Gastroesophageal sphincter (tissue), 4 donors: ENCODE measurements at regions not wholly inside any gene's neighbourhood (a gene's known extent, or its start where the extent isn't known, plus 50 kb on each side); places are given as distances from the start of the nearest gene placed in this dataset.

Experiments
- ATAC-seq: fragments of 150-250 bp; one replicate; pipeline ENCODE4 v1.9.1; 2016; ENCODE audit warnings: mild to moderate bottlenecking, moderate library complexity
- H3K27ac ChIP-seq, 4 donors: fragments of 200-600 bp; sonication (generic) in 3 of 4; 1 replicate in 3 of 4; 2 replicates in 1 of 4; pipeline ENCODE4 v1.5.1; 2016 to 2019
- H3K27me3 ChIP-seq: fragments of 200-600 bp; sonication (generic); one replicate; pipeline ENCODE4 v1.5.1; 2019
- H3K36me3 ChIP-seq, 2 donors: fragments of 200-600 bp; sonication (generic); one replicate each; pipeline ENCODE4 v1.5.1; 2019; ENCODE audit warnings: control low read depth in 1 of 2
- H3K4me1 ChIP-seq, 3 donors: fragments of 200-600 bp; sonication (generic); 1 replicate in 2 of 3; 2 replicates in 1 of 3; pipeline ENCODE4 v1.5.1; 2016 to 2019; ENCODE audit warnings: control low read depth in 2 of 3
- H3K4me3 ChIP-seq, 2 donors: fragments of 200-600 bp; sonication (generic); one replicate each; pipeline ENCODE4 v1.5.1; 2019; ENCODE audit warnings: mild to moderate bottlenecking in 1 of 2, moderate library complexity in 1 of 2
- H3K9me3 ChIP-seq, 3 donors: fragments of 200-600 bp; sonication (generic); one replicate each; pipeline ENCODE4 v1.5.1; 2017 to 2019; ENCODE audit warnings: control low read depth in 2 of 3
- EP300 ChIP-seq: sonication (generic); formaldehyde crosslinking; IDR thresholded peaks from one replicate; pipeline ENCODE4 v1.6.1; 2017; ENCODE audit warnings: antibody characterized with exemption, mild to moderate bottlenecking
- POLR2A ChIP-seq, 2 donors: fragments of 450-650 bp; IDR thresholded peaks; one replicate each; pipeline ENCODE4 v1.6.1; 2017; ENCODE audit warnings: antibody characterized with exemption in 2 of 2, mild to moderate bottlenecking in 2 of 2, moderate library complexity in 1 of 2
- POLR2AphosphoS5 ChIP-seq: sonication (generic); formaldehyde crosslinking; IDR thresholded peaks from one replicate; pipeline ENCODE4 v1.6.1; 2017; ENCODE audit warnings: antibody characterized with exemption
- WGBS, 2 donors: methylation state at CpG; one replicate each; pipeline ENCODE4 v1.1.5; 2018; ENCODE audit warnings: low coverage in 1 of 2; 5-methylcytosine and 5-hydroxymethylcytosine counted together
- TF ChIP-seq, protein P1 (sequence below), 4 experiments: fragments of 200-600 bp in 2 of 4; fragments of 450-650 bp in 2 of 4; sonication (generic) in 1 of 4; IDR thresholded peaks; one replicate each; pipeline ENCODE4 v1.5.1; 2017 to 2019; ENCODE audit warnings: antibody characterized with exemption in 4 of 4, mild to moderate bottlenecking in 2 of 4, moderate library complexity in 2 of 4

DNA sequence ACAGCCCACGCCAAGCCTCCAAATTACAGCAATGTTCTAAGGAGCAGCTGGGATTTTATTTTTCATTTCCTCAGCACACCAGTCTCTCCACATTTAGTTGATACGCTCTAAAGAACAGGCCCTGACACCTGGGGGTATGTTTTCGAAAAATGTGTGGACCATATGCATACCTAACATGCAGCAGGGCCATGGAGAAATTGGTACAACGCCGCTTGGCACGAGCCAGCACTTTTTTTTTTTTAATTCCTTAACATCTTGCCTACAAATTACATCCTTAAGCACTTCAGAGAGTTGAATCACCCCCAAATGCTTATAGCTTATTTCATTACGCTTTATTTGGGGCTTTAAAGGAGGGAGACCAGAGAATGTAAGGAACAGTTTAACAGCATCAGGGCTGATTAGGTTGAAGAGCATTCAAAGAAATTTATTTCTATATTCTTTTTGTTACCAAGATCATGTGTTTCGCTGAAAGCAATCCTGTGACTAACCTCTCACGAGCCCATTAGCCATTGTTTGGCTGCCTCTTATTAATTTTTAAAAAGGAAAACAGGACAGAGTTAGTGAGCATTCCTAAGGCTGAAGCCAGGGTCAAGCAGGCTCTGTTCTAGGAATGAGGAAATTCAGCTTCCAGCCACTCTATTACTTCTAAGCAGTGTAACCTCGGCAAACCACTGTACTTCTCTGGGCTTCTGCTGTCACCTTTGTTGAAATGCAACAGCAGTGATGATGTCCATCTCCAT lies 173.8 kb downstream of the ACTL7B start:
- Histone ChIP-seq H3K4me1 (no peaks in the 10 kb centered on the region), H3K27me3 (peaks cover 8% of the 10 kb centered on the region), H3K36me3 (no peaks in the 10 kb centered on the region), H3K9me3 (peaks cover 0 to 10% (median 0%) of the 10 kb centered on the region in 3 donors), H3K27ac (no peak overlapping the region), H3K4me3 (no peak overlapping the region)
- WGBS, 2 donors: 76 to 83% methylated on average over 7 to 10 of the region's 10 CpGs
- ATAC-seq: no peak
- TF ChIP-seq POLR2AphosphoS5 (no peak), POLR2A (IDR thresholded peaks at IDR 0.05) (no peak), EP300 (no peak)
- TF ChIP-seq, protein P1, sequence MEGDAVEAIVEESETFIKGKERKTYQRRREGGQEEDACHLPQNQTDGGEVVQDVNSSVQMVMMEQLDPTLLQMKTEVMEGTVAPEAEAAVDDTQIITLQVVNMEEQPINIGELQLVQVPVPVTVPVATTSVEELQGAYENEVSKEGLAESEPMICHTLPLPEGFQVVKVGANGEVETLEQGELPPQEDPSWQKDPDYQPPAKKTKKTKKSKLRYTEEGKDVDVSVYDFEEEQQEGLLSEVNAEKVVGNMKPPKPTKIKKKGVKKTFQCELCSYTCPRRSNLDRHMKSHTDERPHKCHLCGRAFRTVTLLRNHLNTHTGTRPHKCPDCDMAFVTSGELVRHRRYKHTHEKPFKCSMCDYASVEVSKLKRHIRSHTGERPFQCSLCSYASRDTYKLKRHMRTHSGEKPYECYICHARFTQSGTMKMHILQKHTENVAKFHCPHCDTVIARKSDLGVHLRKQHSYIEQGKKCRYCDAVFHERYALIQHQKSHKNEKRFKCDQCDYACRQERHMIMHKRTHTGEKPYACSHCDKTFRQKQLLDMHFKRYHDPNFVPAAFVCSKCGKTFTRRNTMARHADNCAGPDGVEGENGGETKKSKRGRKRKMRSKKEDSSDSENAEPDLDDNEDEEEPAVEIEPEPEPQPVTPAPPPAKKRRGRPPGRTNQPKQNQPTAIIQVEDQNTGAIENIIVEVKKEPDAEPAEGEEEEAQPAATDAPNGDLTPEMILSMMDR (IDR thresholded peaks at IDR 0.05): no peak

DNA sequence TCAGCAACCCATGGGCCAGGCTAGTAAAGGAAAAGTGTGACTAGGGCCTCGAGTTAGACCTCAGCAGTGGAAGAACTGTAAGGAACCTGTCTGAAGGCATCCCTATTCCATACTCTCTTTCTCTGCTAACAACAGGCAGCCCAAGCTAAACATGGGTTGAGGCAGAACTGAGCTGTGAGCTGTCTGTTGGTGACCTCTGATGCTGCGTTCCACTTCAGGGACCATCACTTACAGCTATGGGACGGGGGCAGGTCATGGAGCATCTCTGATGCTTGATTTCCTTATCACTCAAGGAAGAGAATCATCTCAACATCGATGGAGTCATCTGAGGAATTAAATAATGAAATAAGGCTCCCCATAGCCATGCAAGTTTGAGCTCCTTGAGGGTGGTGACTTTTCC lies 174.8 kb downstream of the ACTL7B start:
- peaks cover 3% of the 10 kb centered on the region for H3K27me3 ChIP-seq
- TF ChIP-seq EP300 (no peak), POLR2AphosphoS5 (no peak), POLR2A (IDR thresholded peaks at IDR 0.05) (no peak)
- TF ChIP-seq, protein P1 (IDR thresholded peaks at IDR 0.05): no peak
- no peak overlapping the region for H3K4me3 ChIP-seq
- no peaks in the 10 kb centered on the region for H3K36me3 ChIP-seq
- H3K4me1 ChIP-seq: no peaks in the 10 kb centered on the region
- no peaks in the 10 kb centered on the region for H3K9me3 ChIP-seq
- WGBS, 2 donors: 89 to 90% methylated on average over 2 to 3 of the region's 4 CpGs
- no peak overlapping the region for H3K27ac ChIP-seq
- ATAC-seq: no peak

DNA sequence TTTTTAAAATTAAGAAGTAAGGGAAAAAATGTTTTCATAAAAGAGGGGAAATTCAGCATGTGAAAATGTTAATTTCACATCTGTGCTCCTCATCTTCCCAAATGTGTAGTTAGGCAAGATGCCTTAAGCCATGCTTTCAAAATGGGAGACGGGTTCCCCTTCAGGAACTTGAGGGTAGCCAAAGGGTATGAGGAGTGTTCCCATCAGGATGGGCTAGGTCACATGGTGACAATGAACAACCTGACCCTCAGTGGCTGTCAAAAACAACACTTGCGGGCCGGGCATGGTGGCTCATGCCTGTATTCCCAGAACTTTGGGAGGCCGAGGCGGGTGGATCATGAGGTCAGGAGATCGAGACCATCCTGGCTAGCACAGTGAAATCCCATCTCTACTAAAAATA lies 178.0 kb downstream of the ACTL7B start:
- no peak overlapping the region for H3K27ac ChIP-seq
- TF ChIP-seq EP300: no peak
- TF ChIP-seq, protein P1 (IDR thresholded peaks at IDR 0.05): no peak
- no peak for TF ChIP-seq POLR2A (IDR thresholded peaks at IDR 0.05)
- no peak for TF ChIP-seq POLR2AphosphoS5
- no peaks in the 10 kb centered on the region for H3K36me3 ChIP-seq
- no peaks in the 10 kb centered on the region for H3K9me3 ChIP-seq
- H3K27me3 ChIP-seq: peaks cover 3% of the 10 kb centered on the region
- H3K4me3 ChIP-seq: no peak overlapping the region
- 100% methylated on average over 1 to 3 of the region's 6 CpGs for WGBS, 2 donors
- H3K4me1 ChIP-seq: no peaks in the 10 kb centered on the region
- ATAC-seq: no peak

DNA sequence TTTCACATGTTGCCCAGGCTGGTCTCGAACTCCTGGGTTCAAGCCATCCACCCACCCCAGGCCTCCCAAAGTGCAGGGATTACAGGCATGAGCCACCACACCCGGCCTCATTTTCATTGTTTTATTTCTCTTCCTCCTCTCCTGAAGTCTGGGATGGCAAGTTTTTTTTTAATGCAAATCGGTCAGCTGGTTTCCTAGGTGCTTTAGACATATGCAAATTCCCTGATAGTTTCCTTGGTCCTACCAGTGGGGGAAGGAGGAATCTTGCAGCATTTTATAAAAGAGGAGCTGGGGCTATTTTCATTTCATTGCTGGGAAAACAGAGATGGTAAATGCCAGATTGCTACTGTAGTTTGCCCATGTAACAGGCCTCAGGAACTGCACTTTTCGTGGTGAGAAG lies 179.4 kb downstream of the ACTL7B start:
- TF ChIP-seq POLR2A (IDR thresholded peaks at IDR 0.05) (no peak), EP300 (no peak), POLR2AphosphoS5 (no peak)
- TF ChIP-seq, protein P1 (IDR thresholded peaks at IDR 0.05): no peak
- Histone ChIP-seq H3K27me3 (peaks cover 3% of the 10 kb centered on the region), H3K9me3 (no peaks in the 10 kb centered on the region), H3K4me3 (no peak overlapping the region), H3K27ac (no peak overlapping the region), H3K4me1 (no peaks in the 10 kb centered on the region), H3K36me3 (no peaks in the 10 kb centered on the region)
- no peak for ATAC-seq
- 59 to 62% methylated on average over 4 of the region's 4 CpGs for WGBS, 2 donors

DNA sequence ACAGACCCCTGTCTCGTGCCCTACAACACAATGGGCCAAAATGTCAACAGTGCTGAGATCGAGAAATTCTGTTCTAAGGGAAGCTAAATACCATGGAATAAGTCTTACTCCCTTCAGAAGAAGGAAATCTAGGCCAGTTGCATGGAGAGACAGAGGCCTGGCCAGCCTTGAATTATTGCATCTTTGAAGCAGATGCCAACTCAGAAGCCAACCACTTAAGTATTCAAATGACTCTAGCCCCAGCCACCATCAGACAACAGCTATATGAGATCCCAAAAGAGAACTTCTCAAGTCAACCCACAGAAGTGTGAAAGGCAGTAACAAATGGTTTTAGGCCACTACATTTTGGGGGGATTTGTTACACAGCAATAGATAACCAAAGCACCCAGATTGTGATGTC lies 180.1 kb downstream of the ACTL7B start:
- Histone ChIP-seq H3K9me3 (no peaks in the 10 kb centered on the region), H3K4me3 (no peak overlapping the region), H3K27ac (no peak overlapping the region), H3K36me3 (no peaks in the 10 kb centered on the region), H3K27me3 (peaks cover 3% of the 10 kb centered on the region), H3K4me1 (no peaks in the 10 kb centered on the region)
- no peak for TF ChIP-seq POLR2AphosphoS5
- no peak for TF ChIP-seq EP300
- no peak for TF ChIP-seq POLR2A (IDR thresholded peaks at IDR 0.05)
- TF ChIP-seq, protein P1 (IDR thresholded peaks at IDR 0.05): no peak
- no peak for ATAC-seq
- WGBS, 2 donors: 79 to 89% methylated on average over 2 of the region's 2 CpGs
